HG02678 (cell line): ENCODE measurements at regions not wholly inside any gene's neighbourhood (a gene's known extent, or its start where the extent isn't known, plus 50 kb on each side); places are given as distances from the start of the nearest gene placed in this dataset.
A peak's percentile ranks its signal among the peaks of the same experiment; 100 is the strongest.

Experiments
- ATAC-seq: cut with Tn5 transposase; IDR thresholded peaks from one replicate; pipeline ENCODE4 v1.9.1; 2021; ENCODE audit warnings: mild to moderate bottlenecking, moderate library complexity; ENCODE audit not compliant: unreplicated experiment

GRCh38 chr2:164039270-164039669 is 303.5 kb upstream of the FIGN start:
- no peak for ATAC-seq

GRCh38 chr2:164032995-164033394 is 297.2 kb upstream of the FIGN start:
- no peak for ATAC-seq

- no peak for ATAC-seq
Measured at GRCh38 chr2:164030623-164031022, 294.8 kb upstream of the FIGN start.

- ATAC-seq, result no peak
Measured at GRCh38 chr2:164028814-164029534, 293.2 kb upstream of the FIGN start.

- ATAC-seq, result no peak
Measured at GRCh38 chr2:164024396-164024795, 288.6 kb upstream of the FIGN start.

GRCh38 chr2:164023896-164024295 is 288.1 kb upstream of the FIGN start:
- ATAC-seq, result no peak

GRCh38 chr2:164015328-164016123 is 279.7 kb upstream of the FIGN start:
- ATAC-seq, result peak; percentile 95

- ATAC-seq, result no peak
Measured at GRCh38 chr2:164014791-164015190, 279.0 kb upstream of the FIGN start.

GRCh38 chr2:164014068-164014731 is 278.4 kb upstream of the FIGN start:
- no peak for ATAC-seq

- ATAC-seq, result no peak
Measured at GRCh38 chr2:164012581-164012980, 276.8 kb upstream of the FIGN start.

- ATAC-seq, result no peak
Measured at GRCh38 chr2:164009756-164010337, 274.0 kb upstream of the FIGN start.

- no peak for ATAC-seq
Measured at GRCh38 chr2:164008752-164009151, 272.9 kb upstream of the FIGN start.

GRCh38 chr2:164006704-164007103 is 270.9 kb upstream of the FIGN start:
- no peak for ATAC-seq

- ATAC-seq, result no peak
Measured at GRCh38 chr2:164000176-164000575, 264.4 kb upstream of the FIGN start.

GRCh38 chr2:163997466-163997865 is 261.7 kb upstream of the FIGN start:
- no peak for ATAC-seq

GRCh38 chr2:163990541-163990940 is 254.7 kb upstream of the FIGN start:
- no peak for ATAC-seq

GRCh38 chr2:163990101-163990500 is 254.3 kb upstream of the FIGN start:
- ATAC-seq, result no peak

- ATAC-seq, result no peak
Measured at GRCh38 chr2:163987175-163987940, 251.6 kb upstream of the FIGN start.

- no peak for ATAC-seq
Measured at GRCh38 chr2:163984986-163985385, 249.2 kb upstream of the FIGN start.

- ATAC-seq, result no peak
Measured at GRCh38 chr2:163983911-163984310, 248.1 kb upstream of the FIGN start.

- no peak for ATAC-seq
Measured at GRCh38 chr2:163982938-163983337, 247.1 kb upstream of the FIGN start.
